ENCODE measurements at regions not wholly inside any gene's neighbourhood (a gene's known extent, or its start where the extent isn't known, plus 50 kb on each side); places are given as distances from the start of the nearest gene placed in this dataset.

DNA sequence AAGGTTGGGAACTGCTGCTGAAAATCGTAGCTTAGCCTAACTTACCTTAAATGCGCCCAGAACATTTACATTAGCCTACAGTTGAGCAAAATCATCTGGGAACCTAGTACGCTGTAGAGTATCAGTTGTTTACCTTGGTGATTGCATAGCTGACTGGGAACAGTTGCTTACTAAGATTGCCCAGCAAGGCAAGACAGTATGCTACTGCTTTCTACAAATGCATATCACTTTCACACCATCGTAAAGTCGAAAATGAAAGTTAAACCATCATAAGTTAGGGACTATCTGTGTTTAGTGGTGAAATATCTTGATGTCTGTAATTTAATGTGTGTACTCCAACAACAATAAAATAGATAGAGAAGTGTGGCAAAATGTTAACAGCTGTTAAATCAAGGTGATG is 1670.6 kb upstream of the PCDH20 start:
- TF ChIP-seq CTCF (IDR thresholded peaks at IDR 0.05 in 2 of 3, conservative IDR thresholded peaks at IDR 0.05 in 1 of 3; ENCODE audit: borderline replicate concordance in 1 of 3, insufficient read depth in 1 of 3, low read depth in 2 of 3, low read length in 2 of 3) (no peak), CEBPB (IDR thresholded peaks at IDR 0.05; ENCODE audit: low read depth) (no peak), REST (IDR thresholded peaks at IDR 0.05; ENCODE audit: low read depth) (no peak), POLR2A (IDR thresholded peaks at IDR 0.05; ENCODE audit: borderline replicate concordance, extremely low read depth, insufficient read depth, insufficient read length) (no peak), EGR1 (IDR thresholded peaks at IDR 0.05; ENCODE audit: low read depth) (no peak), POLR2AphosphoS5 (IDR thresholded peaks at IDR 0.05; ENCODE audit: low read depth, low read length) (no peak)
- TF ChIP-seq, protein P1, sequence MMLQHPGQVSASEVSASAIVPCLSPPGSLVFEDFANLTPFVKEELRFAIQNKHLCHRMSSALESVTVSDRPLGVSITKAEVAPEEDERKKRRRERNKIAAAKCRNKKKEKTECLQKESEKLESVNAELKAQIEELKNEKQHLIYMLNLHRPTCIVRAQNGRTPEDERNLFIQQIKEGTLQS (IDR thresholded peaks at IDR 0.05) = no peak

All from HCT116 (cell line).